ENCODE measurements at regions not wholly inside any gene's neighbourhood (a gene's known extent, or its start where the extent isn't known, plus 50 kb on each side); places are given as distances from the start of the nearest gene placed in this dataset.

DNA sequence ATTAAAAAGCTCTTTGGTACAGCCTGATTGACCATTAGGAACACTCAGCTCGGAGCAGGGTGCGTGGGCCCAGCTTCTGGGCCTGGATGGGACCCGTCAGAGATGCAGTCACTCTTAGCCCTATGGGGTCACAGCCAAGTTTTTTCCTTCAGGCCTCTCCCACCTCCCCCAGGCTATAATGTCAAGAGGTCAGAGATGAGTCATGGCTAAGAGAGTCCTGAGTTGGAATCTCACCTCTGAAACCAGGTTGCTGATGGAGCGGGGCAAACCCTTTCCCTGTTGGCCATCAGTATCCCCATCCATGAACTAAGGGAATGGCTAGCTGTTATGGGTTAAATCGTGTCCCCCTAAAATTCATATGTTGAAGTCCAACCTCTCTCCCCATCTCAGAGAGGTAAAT lies 195.9 kb upstream of the POU3F1 start:
- Histone ChIP-seq H3K4me1 (ENCODE audit: insufficient read depth, low read length) (no peaks in the 10 kb centered on the region), H3K27me3 (ENCODE audit: insufficient read depth, low read length) (no peaks in the 10 kb centered on the region), H3K4me3 (ENCODE audit: low read length) (no peak overlapping the region), H3K9me3 (ENCODE audit: low read depth, low read length) (no peaks in the 10 kb centered on the region)

DNA sequence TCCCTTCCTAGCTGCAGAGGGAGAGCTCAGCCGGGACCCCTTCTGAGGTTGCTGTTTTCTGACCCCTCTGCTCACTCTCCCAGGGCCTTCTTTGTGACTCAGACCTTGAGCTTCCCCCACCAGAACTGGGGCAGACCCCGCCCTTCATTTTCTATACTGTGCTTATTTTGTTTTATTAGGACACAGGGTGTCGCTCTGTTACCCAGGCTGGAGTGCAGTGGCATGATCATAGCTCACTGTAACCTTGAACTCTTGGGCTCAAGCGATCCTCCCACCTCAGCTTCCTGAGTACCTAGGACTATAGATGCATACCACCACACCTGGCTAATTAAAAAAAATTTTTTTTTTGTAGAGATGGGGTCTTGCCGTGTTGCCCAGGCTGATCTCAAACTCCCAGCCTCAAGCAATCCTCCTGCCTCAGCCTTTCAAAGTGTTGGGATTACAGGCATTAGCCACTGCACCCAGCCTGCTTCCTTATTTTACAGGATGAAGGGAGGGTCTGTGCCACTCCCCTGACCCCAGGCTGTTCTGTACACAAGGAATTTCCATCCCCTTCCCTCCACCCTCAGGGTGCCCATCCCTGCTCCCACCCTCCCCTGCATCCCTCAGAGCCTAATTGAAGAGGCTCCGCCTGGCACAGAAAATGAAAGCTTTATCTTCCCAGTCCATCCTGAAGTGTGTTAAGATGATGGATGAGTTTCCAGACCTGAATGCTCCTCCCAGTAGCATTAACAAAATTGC lies 195.2 kb upstream of the POU3F1 start:
- H3K4me3 ChIP-seq (ENCODE audit: low read length), result no peak overlapping the region
- no peaks in the 10 kb centered on the region for H3K4me1 ChIP-seq (ENCODE audit: insufficient read depth, low read length)
- H3K27me3 ChIP-seq (ENCODE audit: insufficient read depth, low read length), result no peaks in the 10 kb centered on the region
- no peaks in the 10 kb centered on the region for H3K9me3 ChIP-seq (ENCODE audit: low read depth, low read length)

DNA sequence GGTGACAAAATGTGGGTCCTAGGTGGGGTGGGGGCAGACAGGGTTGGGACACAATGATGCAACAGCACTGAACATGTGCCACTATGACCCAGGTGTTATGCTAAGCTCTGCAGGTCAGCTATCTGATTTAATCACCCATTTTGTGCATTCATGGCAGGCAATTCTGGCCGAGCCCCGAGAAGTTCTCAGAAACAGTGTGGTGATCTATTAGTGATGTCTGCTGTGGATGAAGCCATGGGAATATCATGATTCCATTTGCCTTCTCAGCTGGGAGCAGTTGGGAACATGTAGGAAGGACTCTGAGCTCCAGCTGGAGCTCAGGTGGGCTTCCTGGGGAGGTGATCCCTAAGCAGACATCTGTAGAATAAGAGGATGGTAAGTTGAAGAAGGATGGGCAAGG lies 194.0 kb upstream of the POU3F1 start:
- no peaks in the 10 kb centered on the region for H3K27me3 ChIP-seq (ENCODE audit: insufficient read depth, low read length)
- H3K9me3 ChIP-seq (ENCODE audit: low read depth, low read length), result no peaks in the 10 kb centered on the region
- no peak overlapping the region for H3K4me3 ChIP-seq (ENCODE audit: low read length)
- no peaks in the 10 kb centered on the region for H3K4me1 ChIP-seq (ENCODE audit: insufficient read depth, low read length)

DNA sequence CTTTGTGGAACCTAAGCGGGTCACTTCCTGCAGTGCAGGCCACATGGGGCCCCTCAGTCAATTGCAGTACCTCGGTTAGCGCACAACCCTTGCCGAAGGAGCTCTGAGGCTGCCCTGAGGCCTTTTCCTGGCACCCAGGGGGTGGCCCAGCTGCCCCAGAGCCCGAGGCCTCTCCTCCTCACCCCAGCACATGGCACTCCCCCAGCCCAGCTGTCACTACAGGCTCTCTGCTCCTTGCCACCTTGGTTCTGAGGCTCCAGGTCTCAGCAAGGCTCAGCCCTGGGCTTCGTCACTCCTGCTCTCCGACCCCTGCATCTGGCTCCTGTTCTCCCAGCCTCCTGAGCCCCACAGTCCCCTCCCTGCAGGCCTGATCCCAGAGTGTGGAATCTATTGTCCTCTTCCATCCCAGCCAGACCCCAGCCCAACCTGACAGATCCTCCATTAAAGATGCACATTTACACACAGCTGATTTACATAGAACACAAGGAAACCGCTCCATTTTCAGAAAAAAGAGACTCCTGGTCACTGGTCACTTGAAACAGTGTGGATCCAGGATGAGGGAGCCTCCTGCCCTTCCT lies 192.8 kb upstream of the POU3F1 start:
- Histone ChIP-seq H3K4me3 (ENCODE audit: low read length) (no peak overlapping the region), H3K9me3 (ENCODE audit: low read depth, low read length) (no peaks in the 10 kb centered on the region), H3K4me1 (ENCODE audit: insufficient read depth, low read length) (no peaks in the 10 kb centered on the region), H3K27me3 (ENCODE audit: insufficient read depth, low read length) (no peaks in the 10 kb centered on the region)

DNA sequence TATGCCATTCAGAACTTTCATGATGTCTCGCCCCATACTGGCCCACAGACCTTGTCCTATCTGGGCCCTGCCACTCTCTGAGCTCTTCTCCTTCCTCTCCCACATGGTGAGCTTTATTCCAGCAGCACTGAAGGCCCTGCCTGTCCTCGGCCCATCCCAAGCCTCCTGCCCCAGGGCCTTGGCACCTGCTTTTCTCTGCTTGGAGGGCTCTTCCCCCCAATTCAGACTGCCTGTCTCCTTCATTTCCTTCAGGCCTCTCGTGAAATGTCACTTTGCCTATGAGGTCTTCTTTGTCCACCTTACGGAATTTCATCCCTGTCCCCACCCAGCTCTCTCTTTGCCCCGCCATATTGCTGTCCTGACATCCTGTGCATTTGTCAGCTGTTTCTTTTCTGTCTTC lies 191.7 kb upstream of the POU3F1 start:
- H3K4me1 ChIP-seq (ENCODE audit: insufficient read depth, low read length), result no peaks in the 10 kb centered on the region
- H3K4me3 ChIP-seq (ENCODE audit: low read length), result no peak overlapping the region
- H3K27me3 ChIP-seq (ENCODE audit: insufficient read depth, low read length), result no peaks in the 10 kb centered on the region
- H3K9me3 ChIP-seq (ENCODE audit: low read depth, low read length), result no peaks in the 10 kb centered on the region

DNA sequence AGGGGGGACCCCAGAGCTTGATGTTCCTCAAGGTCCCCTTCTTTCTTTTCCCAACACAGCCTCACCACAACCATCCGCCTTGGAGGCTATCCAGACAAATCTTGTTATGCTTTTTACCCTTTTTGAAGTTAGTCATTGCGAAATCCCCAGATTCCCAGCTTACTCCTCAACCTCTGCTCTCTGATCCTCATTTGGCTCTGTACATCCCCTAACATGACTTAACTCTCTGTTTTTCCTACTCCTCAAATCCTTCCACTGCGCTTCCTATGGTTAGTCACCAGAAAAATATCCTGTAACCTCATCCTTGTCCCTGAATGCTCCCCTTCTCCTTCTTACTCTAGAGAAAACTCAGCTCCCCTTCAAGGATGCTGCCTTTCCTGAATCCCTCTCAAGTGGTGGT lies 189.1 kb upstream of the POU3F1 start:
- Histone ChIP-seq H3K4me1 (ENCODE audit: insufficient read depth, low read length) (no peaks in the 10 kb centered on the region), H3K27me3 (ENCODE audit: insufficient read depth, low read length) (no peaks in the 10 kb centered on the region), H3K4me3 (ENCODE audit: low read length) (no peak overlapping the region), H3K9me3 (ENCODE audit: low read depth, low read length) (no peaks in the 10 kb centered on the region)

DNA sequence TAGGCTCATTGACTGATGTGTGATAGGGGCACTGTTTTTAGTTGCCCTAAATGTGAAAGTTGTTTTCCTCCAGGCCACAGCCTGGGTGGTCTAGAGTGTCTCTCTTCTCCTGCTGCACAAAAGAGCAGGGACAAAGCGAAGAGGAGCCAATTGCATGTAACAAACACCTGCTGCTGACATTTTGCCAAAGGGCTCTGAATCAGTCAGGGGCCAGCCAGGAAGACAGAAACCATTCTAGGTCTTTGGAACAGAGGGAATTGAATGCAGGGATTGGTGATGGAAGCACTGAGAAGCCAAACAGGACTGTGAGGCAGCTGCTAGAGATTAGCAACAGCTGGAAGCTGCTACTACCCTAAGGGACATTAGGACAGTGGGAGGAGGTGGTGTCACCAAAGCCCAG lies 185.3 kb upstream of the POU3F1 start:
- Histone ChIP-seq H3K4me3 (ENCODE audit: low read length) (no peak overlapping the region), H3K4me1 (ENCODE audit: insufficient read depth, low read length) (no peaks in the 10 kb centered on the region), H3K9me3 (ENCODE audit: low read depth, low read length) (no peaks in the 10 kb centered on the region), H3K27me3 (ENCODE audit: insufficient read depth, low read length) (no peaks in the 10 kb centered on the region)

DNA sequence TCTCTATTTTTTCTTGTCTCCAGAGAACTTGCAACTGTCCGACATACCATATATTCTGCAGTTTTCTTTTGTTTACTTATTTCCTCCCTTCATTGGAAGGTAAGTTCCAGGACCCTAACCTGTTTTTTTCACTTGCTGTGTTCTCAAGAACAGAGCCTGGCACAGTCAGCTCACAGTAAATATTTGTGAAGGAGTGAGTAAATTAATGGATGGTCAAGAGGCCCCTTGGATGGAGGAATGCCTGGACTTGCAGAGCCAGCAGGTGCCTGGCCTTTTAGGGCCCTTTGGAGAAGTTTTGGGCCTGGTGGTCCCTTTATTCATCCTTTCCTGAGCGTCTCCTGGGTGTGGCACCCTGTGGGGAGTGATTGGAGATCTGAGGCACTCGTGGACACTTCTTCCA lies 182.1 kb upstream of the POU3F1 start:
- no peaks in the 10 kb centered on the region for H3K27me3 ChIP-seq (ENCODE audit: insufficient read depth, low read length)
- H3K4me1 ChIP-seq (ENCODE audit: insufficient read depth, low read length), result no peaks in the 10 kb centered on the region
- H3K4me3 ChIP-seq (ENCODE audit: low read length), result no peak overlapping the region
- no peaks in the 10 kb centered on the region for H3K9me3 ChIP-seq (ENCODE audit: low read depth, low read length)

DNA sequence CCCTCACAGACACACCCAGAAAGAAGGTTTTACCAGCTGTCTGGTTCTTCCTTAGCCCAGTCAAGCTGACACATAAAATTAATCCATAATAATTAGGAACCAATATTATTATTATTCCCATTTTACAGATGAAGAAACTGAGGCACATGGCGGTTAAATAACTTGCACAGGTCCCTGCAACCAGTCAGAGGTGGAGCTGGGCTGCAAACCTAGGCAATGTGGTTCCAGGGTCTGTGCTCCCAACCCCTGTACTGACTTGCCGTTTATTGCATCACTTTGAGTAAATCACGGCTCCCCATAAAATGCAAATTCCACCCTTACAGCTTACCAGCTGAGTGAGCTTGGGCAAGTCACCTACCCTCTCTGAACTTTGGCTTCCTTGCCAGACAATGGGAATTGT lies 179.2 kb upstream of the POU3F1 start:
- H3K9me3 ChIP-seq (ENCODE audit: low read depth, low read length), result no peaks in the 10 kb centered on the region
- H3K4me1 ChIP-seq (ENCODE audit: insufficient read depth, low read length), result no peaks in the 10 kb centered on the region
- H3K27me3 ChIP-seq (ENCODE audit: insufficient read depth, low read length), result no peaks in the 10 kb centered on the region
- H3K4me3 ChIP-seq (ENCODE audit: low read length), result no peak overlapping the region

DNA sequence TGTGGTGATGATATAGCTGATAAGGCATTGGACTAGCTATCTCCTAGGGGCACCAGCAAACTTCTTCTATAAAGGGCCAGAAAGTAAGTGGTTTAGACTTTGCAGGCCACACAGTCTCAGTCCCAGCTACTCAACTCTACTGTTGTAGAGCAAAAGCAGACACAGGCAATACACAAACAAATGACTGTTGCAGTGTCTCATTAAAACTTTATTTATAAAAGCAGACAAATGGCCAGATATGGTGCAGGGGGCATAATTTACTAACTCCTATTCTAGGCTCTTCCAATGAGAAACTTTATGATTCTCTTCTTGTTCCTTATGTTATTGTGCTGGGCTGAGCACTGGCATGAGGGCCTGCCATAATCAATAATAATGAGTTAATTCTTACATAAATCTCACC lies 176.8 kb upstream of the POU3F1 start:
- no peaks in the 10 kb centered on the region for H3K27me3 ChIP-seq (ENCODE audit: insufficient read depth, low read length)
- H3K9me3 ChIP-seq (ENCODE audit: low read depth, low read length), result no peaks in the 10 kb centered on the region
- H3K4me3 ChIP-seq (ENCODE audit: low read length), result no peak overlapping the region
- H3K4me1 ChIP-seq (ENCODE audit: insufficient read depth, low read length), result no peaks in the 10 kb centered on the region

DNA sequence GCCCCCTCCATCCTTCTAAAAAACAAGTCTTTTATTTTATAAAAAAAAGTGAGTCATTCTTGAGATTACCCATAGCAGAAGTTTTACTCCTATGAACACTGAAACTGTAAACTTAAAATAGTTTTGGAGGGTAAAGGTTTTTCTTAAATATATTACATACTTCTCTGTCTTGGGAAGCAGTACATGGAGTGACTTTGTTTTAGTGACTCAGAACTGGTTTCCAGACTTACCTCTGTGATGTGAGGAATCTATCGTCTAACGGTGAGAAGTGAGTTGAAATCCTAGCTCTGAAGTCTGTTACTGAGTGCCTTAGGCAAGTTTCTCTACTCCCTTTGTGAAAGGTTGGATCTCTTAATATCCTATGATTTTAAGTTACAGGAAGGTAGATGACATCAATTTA lies 176.3 kb upstream of the POU3F1 start:
- no peaks in the 10 kb centered on the region for H3K9me3 ChIP-seq (ENCODE audit: low read depth, low read length)
- no peaks in the 10 kb centered on the region for H3K27me3 ChIP-seq (ENCODE audit: insufficient read depth, low read length)
- no peak overlapping the region for H3K4me3 ChIP-seq (ENCODE audit: low read length)
- H3K4me1 ChIP-seq (ENCODE audit: insufficient read depth, low read length), result no peaks in the 10 kb centered on the region

DNA sequence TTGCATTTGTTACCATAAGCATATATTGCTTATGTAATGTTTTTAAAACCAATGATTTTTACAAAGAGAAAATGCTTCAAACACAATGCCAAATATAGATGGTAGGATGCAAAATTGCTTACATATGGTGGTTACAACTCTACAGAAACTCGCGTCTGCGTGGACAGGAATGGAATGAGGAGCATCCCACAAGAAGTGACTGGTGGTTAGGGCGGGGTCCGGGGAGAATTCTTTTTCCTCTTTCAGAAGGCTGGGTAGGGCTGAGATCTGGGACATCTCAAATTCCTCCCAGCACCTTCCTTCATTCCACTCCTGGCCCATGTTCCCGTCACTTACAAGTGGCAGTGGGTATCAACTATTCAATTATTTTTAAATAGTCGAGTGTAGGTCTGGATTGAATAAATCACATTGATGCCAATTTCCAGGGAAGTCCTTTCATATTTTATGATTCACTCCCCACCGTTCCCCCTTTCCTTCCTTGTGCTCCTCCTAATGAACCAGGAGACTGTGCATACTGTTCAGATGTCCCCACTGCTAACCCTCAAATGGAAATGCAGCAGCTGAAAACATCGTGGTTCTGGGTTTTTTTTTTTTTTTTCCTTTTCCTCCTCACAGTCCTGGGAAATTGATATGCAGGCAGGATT lies 174.5 kb upstream of the POU3F1 start:
- Histone ChIP-seq H3K27me3 (ENCODE audit: insufficient read depth, low read length) (no peaks in the 10 kb centered on the region), H3K4me1 (ENCODE audit: insufficient read depth, low read length) (no peaks in the 10 kb centered on the region), H3K9me3 (ENCODE audit: low read depth, low read length) (no peaks in the 10 kb centered on the region)

DNA sequence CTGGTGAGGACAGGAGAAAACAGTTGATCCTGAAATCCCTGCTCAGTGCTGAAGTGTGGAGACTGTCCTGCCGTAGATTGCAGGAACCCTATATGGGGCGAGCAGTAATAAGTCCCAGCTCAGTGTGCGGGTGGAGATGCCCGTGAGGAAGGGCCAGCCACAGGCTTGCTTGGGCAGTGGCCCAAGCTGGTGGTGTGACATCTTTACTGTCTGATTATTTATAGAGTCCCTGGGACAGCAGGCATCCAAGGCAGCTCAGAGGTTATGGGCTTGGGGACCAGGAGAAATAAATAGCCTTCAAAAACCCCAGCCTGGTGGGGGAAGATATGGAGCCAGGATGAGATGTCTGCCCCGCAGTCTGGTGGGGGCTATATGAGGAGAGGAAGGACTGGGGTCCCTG lies 170.7 kb upstream of the POU3F1 start:
- peaks cover 14% of the 10 kb centered on the region for H3K27me3 ChIP-seq (ENCODE audit: insufficient read depth, low read length)
- H3K4me1 ChIP-seq (ENCODE audit: insufficient read depth, low read length), result peaks cover 4% of the 10 kb centered on the region
- no peaks in the 10 kb centered on the region for H3K9me3 ChIP-seq (ENCODE audit: low read depth, low read length)
- no peak overlapping the region for H3K4me3 ChIP-seq (ENCODE audit: low read length)

More for the DNA sequence above, 174.5 kb upstream of the POU3F1 start:
- H3K4me3 ChIP-seq (ENCODE audit: low read length), result no peak overlapping the region

DNA sequence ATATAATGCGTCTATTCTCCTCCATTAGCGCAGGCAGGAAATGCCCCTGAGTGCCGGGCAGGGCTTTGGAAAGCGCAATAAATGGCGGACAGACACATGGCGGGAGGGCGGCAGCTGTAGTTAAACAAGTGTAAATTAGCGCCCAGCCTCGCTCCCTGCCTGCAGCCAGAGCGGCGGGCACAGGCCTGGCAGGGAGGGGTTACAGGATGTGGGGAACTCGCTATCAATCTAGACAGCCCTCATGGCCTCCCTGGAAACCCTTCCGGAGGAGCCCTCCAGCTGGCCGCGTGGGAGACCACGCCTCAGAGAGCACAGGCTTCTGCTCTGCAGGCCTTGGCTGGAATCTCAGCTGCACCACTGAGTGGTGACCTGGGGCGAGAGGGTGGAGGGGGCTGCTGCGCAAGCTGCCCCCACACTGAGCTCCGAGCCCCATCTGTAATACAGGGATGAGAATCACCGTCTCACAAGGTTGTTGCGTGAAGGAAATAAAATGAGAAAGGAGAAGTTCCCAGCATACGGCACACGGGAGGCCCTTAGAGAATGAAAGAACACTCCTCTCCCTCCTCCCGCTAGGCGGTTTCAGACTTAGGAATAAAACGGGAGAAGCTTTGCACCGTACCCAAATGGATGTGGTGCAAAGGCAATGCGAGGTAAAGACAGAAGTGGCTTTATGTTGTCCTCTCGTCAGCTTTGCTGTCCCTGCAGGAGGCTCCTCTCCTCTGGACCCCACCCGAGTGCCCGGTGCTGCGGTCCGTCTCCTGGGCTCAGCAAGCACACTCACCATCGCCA lies 167.2 kb upstream of the POU3F1 start:
- H3K9me3 ChIP-seq (ENCODE audit: low read depth, low read length), result no peaks in the 10 kb centered on the region
- H3K4me3 ChIP-seq (ENCODE audit: low read length), result no peak overlapping the region
- peaks cover 14% of the 10 kb centered on the region for H3K27me3 ChIP-seq (ENCODE audit: insufficient read depth, low read length)
- H3K4me1 ChIP-seq (ENCODE audit: insufficient read depth, low read length), result peaks cover 4% of the 10 kb centered on the region

DNA sequence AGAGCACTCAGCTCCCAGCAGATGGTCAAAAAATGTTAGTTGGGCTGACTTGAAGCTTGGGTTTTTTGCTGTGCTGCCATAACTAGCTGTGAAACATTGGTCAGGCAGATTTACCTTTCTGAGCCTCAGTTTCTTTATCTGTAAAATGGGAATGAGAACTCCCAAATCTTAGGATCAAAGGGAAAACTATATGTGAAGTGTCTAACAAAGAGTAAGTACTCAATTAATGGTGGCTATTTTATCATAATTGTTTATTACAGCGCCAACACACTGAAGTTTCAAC lies 164.2 kb upstream of the POU3F1 start:
- Histone ChIP-seq H3K27me3 (ENCODE audit: insufficient read depth, low read length) (peaks cover 14% of the 10 kb centered on the region), H3K9me3 (ENCODE audit: low read depth, low read length) (no peaks in the 10 kb centered on the region)

More for the DNA sequence above, 164.2 kb upstream of the POU3F1 start:
- Histone ChIP-seq H3K4me3 (ENCODE audit: low read length) (no peak overlapping the region), H3K4me1 (ENCODE audit: insufficient read depth, low read length) (peaks cover 4% of the 10 kb centered on the region)
